ENCODE measurements at regions not wholly inside any gene's neighbourhood (a gene's known extent, or its start where the extent isn't known, plus 50 kb on each side); places are given as distances from the start of the nearest gene placed in this dataset.

GRCh38 chr3:99232696-99233095 is 331.2 kb upstream of the DCBLD2 start:
- TF ChIP-seq OSR1 (CRISPR knock-in tag; IDR thresholded peaks at IDR 0.05) (no peak), ESRRG (CRISPR knock-in tag; IDR thresholded peaks at IDR 0.05) (no peak), TSHZ2 (CRISPR knock-in tag; IDR thresholded peaks at IDR 0.05) (no peak), TCF4 (CRISPR knock-in tag; IDR thresholded peaks at IDR 0.05; ENCODE audit: borderline replicate concordance) (no peak), ZNF70 (CRISPR knock-in tag; IDR thresholded peaks at IDR 0.05) (no peak)
- no peak for ATAC-seq

- TF ChIP-seq ZNF8 (CRISPR knock-in tag; IDR thresholded peaks at IDR 0.05) (no peak), TCF4 (CRISPR knock-in tag; IDR thresholded peaks at IDR 0.05; ENCODE audit: borderline replicate concordance) (no peak), ZFP3 (CRISPR knock-in tag; IDR thresholded peaks at IDR 0.05) (no peak), GLIS3 (CRISPR knock-in tag; IDR thresholded peaks at IDR 0.05) (no peak), POU6F1 (CRISPR knock-in tag; IDR thresholded peaks at IDR 0.05; ENCODE audit: borderline replicate concordance, low read depth) (no peak)
- ATAC-seq = no peak
Observed at GRCh38 chr3:99218468-99218867, 317.0 kb upstream of the DCBLD2 start.

- TF ChIP-seq OSR1 (CRISPR knock-in tag; IDR thresholded peaks at IDR 0.05) = no peak
- no peak for TF ChIP-seq ESRRG (CRISPR knock-in tag; IDR thresholded peaks at IDR 0.05)
- TF ChIP-seq ARNTL (CRISPR knock-in tag; IDR thresholded peaks at IDR 0.05; ENCODE audit: borderline replicate concordance, low read depth) = no peak
- no peak for TF ChIP-seq ZNF8 (CRISPR knock-in tag; IDR thresholded peaks at IDR 0.05)
- TF ChIP-seq RARB (CRISPR knock-in tag; IDR thresholded peaks at IDR 0.05) = no peak
- no peak for TF ChIP-seq TCF4 (CRISPR knock-in tag; IDR thresholded peaks at IDR 0.05; ENCODE audit: borderline replicate concordance)
- no peak for TF ChIP-seq PPARA (CRISPR knock-in tag; IDR thresholded peaks at IDR 0.05; ENCODE audit: borderline replicate concordance)
- TF ChIP-seq ZFP30 (CRISPR knock-in tag; IDR thresholded peaks at IDR 0.05) = no peak
- no peak for TF ChIP-seq POU6F1 (CRISPR knock-in tag; IDR thresholded peaks at IDR 0.05; ENCODE audit: borderline replicate concordance, low read depth)
- no peak for TF ChIP-seq TOX (CRISPR knock-in tag; IDR thresholded peaks at IDR 0.05; ENCODE audit: borderline replicate concordance)
- no peak for TF ChIP-seq ZFP3 (CRISPR knock-in tag; IDR thresholded peaks at IDR 0.05)
- TF ChIP-seq TSHZ2 (CRISPR knock-in tag; IDR thresholded peaks at IDR 0.05) = no peak
- TF ChIP-seq ZNF70 (CRISPR knock-in tag; IDR thresholded peaks at IDR 0.05) = no peak
- no peak for TF ChIP-seq BACH2 (CRISPR knock-in tag; IDR thresholded peaks at IDR 0.05; ENCODE audit: borderline replicate concordance)
- no peak for TF ChIP-seq SNAI2 (CRISPR knock-in tag; IDR thresholded peaks at IDR 0.05)
- ATAC-seq = no peak
Observed at GRCh38 chr3:99212969-99213368, 311.5 kb upstream of the DCBLD2 start.

GRCh38 chr3:99211309-99211708 is 309.8 kb upstream of the DCBLD2 start:
- no peak for ATAC-seq
- TF ChIP-seq SNAI2 (CRISPR knock-in tag; IDR thresholded peaks at IDR 0.05) (no peak), ZNF8 (CRISPR knock-in tag; IDR thresholded peaks at IDR 0.05) (no peak), CREB5 (CRISPR knock-in tag; IDR thresholded peaks at IDR 0.05; ENCODE audit: low read depth) (no peak), CSRNP3 (CRISPR knock-in tag; IDR thresholded peaks at IDR 0.05) (no peak), ESRRG (CRISPR knock-in tag; IDR thresholded peaks at IDR 0.05) (no peak), POU6F1 (CRISPR knock-in tag; IDR thresholded peaks at IDR 0.05; ENCODE audit: borderline replicate concordance, low read depth) (no peak), ZFP3 (CRISPR knock-in tag; IDR thresholded peaks at IDR 0.05) (no peak), ZNF565 (CRISPR knock-in tag; conservative IDR thresholded peaks at IDR 0.05; ENCODE audit: low read depth) (no peak), BACH2 (CRISPR knock-in tag; IDR thresholded peaks at IDR 0.05; ENCODE audit: borderline replicate concordance) (no peak), CSDC2 (CRISPR knock-in tag; IDR thresholded peaks at IDR 0.05) (no peak)

Data from SK-N-SH treated with all-trans-retinoic acid at 6 μM for 48 hours (cell line).